ENCODE measurements at regions not wholly inside any gene's neighbourhood (a gene's known extent, or its start where the extent isn't known, plus 50 kb on each side); places are given as distances from the start of the nearest gene placed in this dataset.

- TF ChIP-seq Cebpa-rat (IDR thresholded peaks at IDR 0.05): no peak
Observed at GRCh38 chr3:135885885-135886284, 79.6 kb upstream of the PPP2R3A start.

GRCh38 chr3:135887220-135887619 lies 78.3 kb upstream of the PPP2R3A start:
- no peaks in the 10 kb centered on the region for H3K27me3 ChIP-seq
- no peak overlapping the region for H3K27ac ChIP-seq
- no peak overlapping the region for H3K4me2 ChIP-seq
- no peak overlapping the region for H3K4me3 ChIP-seq
- no peaks in the 10 kb centered on the region for H3K4me1 ChIP-seq
- no peaks in the 10 kb centered on the region for H3K36me3 ChIP-seq
- H4K20me1 ChIP-seq: no peaks in the 10 kb centered on the region
- H3K9me3 ChIP-seq (replicated peaks in 1 of 11): peaks cover 0 to 8% (median 0%) of the 10 kb centered on the region in 11 experiments; a peak in 2 of 22 replicates
- no peak for TF ChIP-seq Cebpa-rat (IDR thresholded peaks at IDR 0.05)
- H3K9ac ChIP-seq: no peak overlapping the region

More at GRCh38 chr3:135885885-135886284, 79.6 kb upstream of the PPP2R3A start:
- H4K20me1 ChIP-seq: no peaks in the 10 kb centered on the region
- H3K4me2 ChIP-seq: no peak overlapping the region
- no peaks in the 10 kb centered on the region for H3K27me3 ChIP-seq
- H3K4me3 ChIP-seq: no peak overlapping the region
- H3K27ac ChIP-seq: no peak overlapping the region
- no peak overlapping the region for H3K9ac ChIP-seq
- H3K36me3 ChIP-seq: no peaks in the 10 kb centered on the region
- H3K4me1 ChIP-seq: no peaks in the 10 kb centered on the region
- H3K9me3 ChIP-seq (replicated peaks in 1 of 11): peaks cover 0 to 5% (median 0%) of the 10 kb centered on the region in 11 experiments; a peak in 3 of 22 replicates

GRCh38 chr3:135889443-135889842 lies 76.1 kb upstream of the PPP2R3A start:
- no peak for TF ChIP-seq Cebpa-rat (IDR thresholded peaks at IDR 0.05)

GRCh38 chr3:135891121-135891520 lies 74.4 kb upstream of the PPP2R3A start:
- Histone ChIP-seq H4K20me1 (no peaks in the 10 kb centered on the region; a peak in 1 of 22 replicates), H3K9me3 (replicated peaks in 1 of 11) (peaks cover 0 to 8% (median 0%) of the 10 kb centered on the region in 11 experiments; a peak in 2 of 22 replicates), H3K9ac (no peak overlapping the region), H3K27ac (no peak overlapping the region), H3K27me3 (no peaks in the 10 kb centered on the region), H3K36me3 (no peaks in the 10 kb centered on the region), H3K4me3 (no peak overlapping the region), H3K4me1 (no peaks in the 10 kb centered on the region), H3K4me2 (no peak overlapping the region; a peak in 1 of 22 replicates)
- no peak for TF ChIP-seq Cebpa-rat (IDR thresholded peaks at IDR 0.05)

More at GRCh38 chr3:135889443-135889842, 76.1 kb upstream of the PPP2R3A start:
- Histone ChIP-seq H3K9ac (no peak overlapping the region), H3K9me3 (replicated peaks in 1 of 11) (peaks cover 0 to 8% (median 0%) of the 10 kb centered on the region in 11 experiments; a peak in 2 of 22 replicates), H3K27me3 (no peaks in the 10 kb centered on the region), H3K4me1 (no peaks in the 10 kb centered on the region), H4K20me1 (no peaks in the 10 kb centered on the region), H3K4me3 (no peak overlapping the region), H3K4me2 (no peak overlapping the region), H3K27ac (no peak overlapping the region), H3K36me3 (no peaks in the 10 kb centered on the region)

GRCh38 chr3:135895106-135895733 lies 70.3 kb upstream of the PPP2R3A start:
- no peak overlapping the region for H3K4me2 ChIP-seq

GRCh38 chr3:135895734-135896121 lies 69.8 kb upstream of the PPP2R3A start:
- no peak overlapping the region for H3K4me2 ChIP-seq

More at GRCh38 chr3:135895106-135895733, 70.3 kb upstream of the PPP2R3A start:
- no peak for TF ChIP-seq Cebpa-rat (IDR thresholded peaks at IDR 0.05)
- H4K20me1 ChIP-seq: no peaks in the 10 kb centered on the region; a peak in 1 of 22 replicates
- peaks cover 0 to 8% (median 0%) of the 10 kb centered on the region in 11 experiments; a peak in 2 of 22 replicates for H3K9me3 ChIP-seq (replicated peaks in 1 of 11)
- H3K27me3 ChIP-seq: no peaks in the 10 kb centered on the region
- no peaks in the 10 kb centered on the region for H3K4me1 ChIP-seq
- H3K9ac ChIP-seq: no peak overlapping the region
- H3K27ac ChIP-seq: no peak overlapping the region
- no peak overlapping the region for H3K4me3 ChIP-seq
- H3K36me3 ChIP-seq: no peaks in the 10 kb centered on the region

GRCh38 chr3:135896613-135897012 lies 68.9 kb upstream of the PPP2R3A start:
- no peak overlapping the region for H3K4me2 ChIP-seq
- H3K9ac ChIP-seq: peak overlapping the region in 1 of 11 experiments; percentile 19; a peak in 1 of 22 replicates
- no peak overlapping the region for H3K27ac ChIP-seq
- TF ChIP-seq Cebpa-rat (IDR thresholded peaks at IDR 0.05): no peak
- H3K27me3 ChIP-seq: no peaks in the 10 kb centered on the region
- H3K36me3 ChIP-seq: no peaks in the 10 kb centered on the region
- H3K4me1 ChIP-seq: no peaks in the 10 kb centered on the region
- no peaks in the 10 kb centered on the region for H3K9me3 ChIP-seq (replicated peaks in 1 of 11)
- H3K4me3 ChIP-seq: no peak overlapping the region
- no peaks in the 10 kb centered on the region; a peak in 1 of 22 replicates for H4K20me1 ChIP-seq

More at GRCh38 chr3:135895734-135896121, 69.8 kb upstream of the PPP2R3A start:
- H3K9ac ChIP-seq: no peak overlapping the region
- H3K27me3 ChIP-seq: no peaks in the 10 kb centered on the region
- no peak overlapping the region for H3K27ac ChIP-seq
- 0 out of 22 replicates have a peak, but pooled peaks of 1 of the 11 experiments have one; percentile 29 for TF ChIP-seq Cebpa-rat (IDR thresholded peaks at IDR 0.05)
- peaks cover 0 to 6% (median 0%) of the 10 kb centered on the region in 11 experiments; a peak in 2 of 22 replicates for H3K9me3 ChIP-seq (replicated peaks in 1 of 11)
- no peaks in the 10 kb centered on the region; a peak in 1 of 22 replicates for H4K20me1 ChIP-seq
- no peaks in the 10 kb centered on the region for H3K36me3 ChIP-seq
- no peaks in the 10 kb centered on the region for H3K4me1 ChIP-seq
- no peak overlapping the region for H3K4me3 ChIP-seq

GRCh38 chr3:135897715-135898114 lies 67.8 kb upstream of the PPP2R3A start:
- Histone ChIP-seq H3K4me2 (no peak overlapping the region), H3K27me3 (no peaks in the 10 kb centered on the region), H3K9me3 (replicated peaks in 1 of 11) (no peaks in the 10 kb centered on the region), H3K27ac (no peak overlapping the region), H3K4me3 (no peak overlapping the region), H3K36me3 (no peaks in the 10 kb centered on the region), H4K20me1 (no peaks in the 10 kb centered on the region; a peak in 1 of 22 replicates), H3K4me1 (no peaks in the 10 kb centered on the region), H3K9ac (no peak overlapping the region)
- TF ChIP-seq Cebpa-rat (IDR thresholded peaks at IDR 0.05): no peak

- Histone ChIP-seq H3K27ac (no peak overlapping the region), H3K36me3 (no peaks in the 10 kb centered on the region), H3K9me3 (replicated peaks in 1 of 11) (peaks cover 0 to 3% (median 0%) of the 10 kb centered on the region in 11 experiments; a peak in 1 of 22 replicates), H3K9ac (no peak overlapping the region), H3K4me2 (no peak overlapping the region), H3K4me3 (no peak overlapping the region), H3K4me1 (no peaks in the 10 kb centered on the region), H4K20me1 (no peaks in the 10 kb centered on the region; a peak in 1 of 22 replicates), H3K27me3 (no peaks in the 10 kb centered on the region)
- no peak for TF ChIP-seq Cebpa-rat (IDR thresholded peaks at IDR 0.05)
Observed at GRCh38 chr3:135898774-135899173, 66.8 kb upstream of the PPP2R3A start.
